H1 (cell line): ENCODE measurements at regions not wholly inside any gene's neighbourhood (a gene's known extent, or its start where the extent isn't known, plus 50 kb on each side); places are given as distances from the start of the nearest gene placed in this dataset.

Experiments used
- CTCF ChIA-PET: fragments of 300-600 bp; sonication (Branson Sonifier 250); formaldehyde crosslinking; loops from one replicate; lab custom pipeline; 2021; ENCODE audit not compliant: partially characterized antibody; lab: Charles Lee
- POLR2A ChIA-PET: fragments of 300-600 bp; sonication (Branson Sonifier 250); formaldehyde crosslinking; loops from one replicate; lab custom pipeline; 2021; ENCODE audit warnings: inconsistent platforms; ENCODE audit not compliant: partially characterized antibody; lab: Charles Lee
- DNase-seq, 2 experiments: peaks; one replicate each; pipeline versions ENCODE4 v3.0.0 to v3.0.0-alpha.2; 2010 to 2022; ENCODE audit warnings: low spot score in 2 of 2, low read depth in 1 of 2, mixed read lengths in 1 of 2
- FAIRE-seq: peaks from 2 replicates; lab custom pipeline; 2011; peaks lifted over from hg19 to GRCh38; lab: Jason Lieb, UNC
- H2AFZ ChIP-seq: 2 replicates; pipeline ENCODE4 v1.8.1; 2012; ENCODE audit warnings: low read length, inconsistent platforms
- H2AK5ac ChIP-seq: 2 replicates; pipeline ENCODE4 v1.6.1; 2013; ENCODE audit warnings: low read depth, low read length
- H2BK120ac ChIP-seq: replicated peaks from 2 replicates; pipeline ENCODE3; 2013; ENCODE audit warnings: low read depth, low read length, inconsistent platforms
- H2BK12ac ChIP-seq: 2 replicates; pipeline ENCODE4 v1.6.1; 2013; ENCODE audit warnings: low read depth, low read length
- H2BK15ac ChIP-seq: 2 replicates; pipeline ENCODE4 v1.6.1; 2013; ENCODE audit warnings: low read length
- H2BK20ac ChIP-seq: 2 replicates; pipeline ENCODE4 v1.6.1; 2013; ENCODE audit warnings: low read length
- H2BK5ac ChIP-seq: 2 replicates; pipeline ENCODE4 v1.6.1; 2013; ENCODE audit warnings: low read depth, low read length
- H3K14ac ChIP-seq: 2 replicates; pipeline ENCODE4 v1.6.1; 2013; ENCODE audit warnings: inconsistent platforms; ENCODE audit not compliant: insufficient read length
- H3K18ac ChIP-seq: 2 replicates; pipeline ENCODE4 v1.6.1; 2013; ENCODE audit warnings: low read length; ENCODE audit errors: extremely low read depth
- H3K23ac ChIP-seq: 2 replicates; pipeline ENCODE4 v1.6.1; 2013; ENCODE audit warnings: inconsistent platforms; ENCODE audit not compliant: insufficient read length
- H3K23me2 ChIP-seq: 2 replicates; pipeline ENCODE4 v1.6.1; 2013; ENCODE audit warnings: low read depth, low read length
- H3K27ac ChIP-seq: 2 replicates; pipeline ENCODE4 v1.6.1; 2011; ENCODE audit warnings: low read depth, low read length, inconsistent platforms
- H3K27me3 ChIP-seq, 4 experiments: replicated peaks in 1 of 4; 1 replicate in 1 of 4; 2 replicates in 3 of 4; pipeline versions ENCODE4 v1.6.1 to v1.8.1; 2011 to 2013; ENCODE audit warnings: low read length in 3 of 4, mild to moderate bottlenecking in 3 of 4, inconsistent platforms in 2 of 4, mixed read lengths in 2 of 4, moderate library complexity in 1 of 4; ENCODE audit not compliant: control insufficient read depth in 3 of 4, insufficient read depth in 3 of 4; ENCODE audit errors: extremely low read depth in 1 of 4
- H3K36me3 ChIP-seq, 4 experiments: 2 replicates each; pipeline versions ENCODE4 v1.6.1 to v1.8.1; 2011 to 2013; ENCODE audit warnings: mild to moderate bottlenecking in 4 of 4, low read length in 3 of 4, moderate library complexity in 2 of 4, control low read depth in 1 of 4, inconsistent platforms in 1 of 4; ENCODE audit not compliant: insufficient read depth in 4 of 4, control insufficient read depth in 2 of 4
- H3K4ac ChIP-seq: replicated peaks from 2 replicates; pipeline ENCODE3; 2013; ENCODE audit warnings: low read length, low read depth, mixed read lengths, inconsistent platforms; ENCODE audit not compliant: insufficient read length
- H3K4me1 ChIP-seq, 4 experiments: replicated peaks in 1 of 4; 1 replicate in 1 of 4; 2 replicates in 3 of 4; pipeline versions ENCODE4 v1.6.1 to v1.8.1; 2011 to 2013; ENCODE audit warnings: low read length in 3 of 4, inconsistent platforms in 2 of 4, mixed read lengths in 1 of 4; ENCODE audit not compliant: insufficient read depth in 4 of 4, control insufficient read depth in 3 of 4
- H3K4me2 ChIP-seq, 2 experiments: 2 replicates each; pipeline versions ENCODE4 v1.6.1 to v1.8.1; 2011 to 2013; ENCODE audit warnings: low read depth in 2 of 2, low read length in 2 of 2, control low read depth in 1 of 2, inconsistent platforms in 1 of 2, mild to moderate bottlenecking in 1 of 2; ENCODE audit not compliant: insufficient read depth in 1 of 2
- H3K4me3 ChIP-seq, 4 experiments: fragments of 200-600, 300-600 bp in 1 of 4; sonication (generic), shearing (Covaris generic), sonication (Bioruptor Twin) in 1 of 4; 2 replicates each; pipeline versions ENCODE4 v1.5.1 to v1.8.1; 2011 to 2016; ENCODE audit warnings: low read length in 4 of 4, low read depth in 3 of 4, control low read depth in 2 of 4, inconsistent platforms in 2 of 4, mild to moderate bottlenecking in 2 of 4, mixed read lengths in 1 of 4, moderate library complexity in 1 of 4; ENCODE audit not compliant: insufficient read depth in 2 of 4; ENCODE audit errors: extremely low read depth in 1 of 4
- H3K56ac ChIP-seq: replicated peaks from 2 replicates; pipeline ENCODE3; 2013; ENCODE audit warnings: low read depth, mild to moderate bottlenecking, mixed read lengths, low read length, inconsistent platforms; ENCODE audit not compliant: insufficient read length
- H3K79me1 ChIP-seq: 2 replicates; pipeline ENCODE4 v1.6.1; 2013; ENCODE audit warnings: low read depth, low read length, control low read depth
- H3K79me2 ChIP-seq, 2 experiments: 2 replicates each; pipeline versions ENCODE4 v1.6.1 to v1.8.1; 2012 to 2013; ENCODE audit warnings: low read length in 2 of 2, mild to moderate bottlenecking in 2 of 2, inconsistent platforms in 1 of 2; ENCODE audit not compliant: insufficient read depth in 2 of 2, control insufficient read depth in 1 of 2
- H3K9ac ChIP-seq, 4 experiments: replicated peaks in 1 of 4; 1 replicate in 1 of 4; 2 replicates in 3 of 4; pipeline versions ENCODE4 v1.6.1 to v1.8.1; 2011 to 2013; ENCODE audit warnings: low read depth in 3 of 4, low read length in 3 of 4, control low read depth in 2 of 4, mild to moderate bottlenecking in 2 of 4, moderate library complexity in 2 of 4, inconsistent platforms in 1 of 4; ENCODE audit errors: extremely low read depth in 1 of 4
- H3K9me3 ChIP-seq, 2 experiments: 2 replicates each; pipeline versions ENCODE4 v1.6.1 to v1.8.1; 2012 to 2013; ENCODE audit warnings: mild to moderate bottlenecking in 2 of 2, moderate library complexity in 2 of 2, control low read depth in 1 of 2, inconsistent platforms in 1 of 2, low read depth in 1 of 2, low read length in 1 of 2, mixed read lengths in 1 of 2; ENCODE audit not compliant: insufficient read depth in 2 of 2
- H4K20me1 ChIP-seq, 2 experiments: replicated peaks in 1 of 2; 2 replicates each; pipeline versions ENCODE3 to v1.8.1; 2011 to 2013; ENCODE audit warnings: inconsistent platforms in 2 of 2, low read length in 2 of 2, mild to moderate bottlenecking in 1 of 2; ENCODE audit not compliant: insufficient read depth in 2 of 2, control insufficient read depth in 1 of 2
- H4K5ac ChIP-seq: 2 replicates; pipeline ENCODE4 v1.6.1; 2013; ENCODE audit warnings: low read length, low read depth, mixed read lengths, inconsistent platforms; ENCODE audit not compliant: insufficient read length
- H4K8ac ChIP-seq: 2 replicates; pipeline ENCODE4 v1.8.0; 2013; ENCODE audit warnings: mild to moderate bottlenecking, moderate library complexity, low read length, inconsistent platforms; ENCODE audit not compliant: insufficient read depth; ENCODE audit errors: extremely low read depth
- H4K91ac ChIP-seq: replicated peaks from 2 replicates; pipeline ENCODE3; 2013; ENCODE audit warnings: low read length, mixed read lengths, inconsistent platforms; ENCODE audit not compliant: insufficient read length
- CHD2 ChIP-seq: IDR thresholded peaks from 2 replicates; pipeline ENCODE4 v1.6.1; 2012; ENCODE audit warnings: low read length, improper control_type of control experiment
- CREB1 ChIP-seq: IDR thresholded peaks from 2 replicates; pipeline ENCODE4 v1.6.1; 2012; ENCODE audit warnings: inconsistent platforms
- CTCF ChIP-seq, 3 experiments: IDR thresholded peaks; 1 replicate in 2 of 3; 2 replicates in 1 of 3; pipeline versions ENCODE4 v1.5.1 to v1.6.1; 2011; ENCODE audit warnings: low read length in 3 of 3, mild to moderate bottlenecking in 3 of 3, inconsistent platforms in 2 of 3, low read depth in 1 of 3, moderate library complexity in 1 of 3; ENCODE audit not compliant: insufficient read depth in 1 of 3; ENCODE audit errors: control extremely low read depth in 1 of 3
- EP300 ChIP-seq, 2 experiments: IDR thresholded peaks; 1 replicate in 1 of 2; 2 replicates in 1 of 2; pipeline ENCODE4 v1.6.1; 2011 to 2012; ENCODE audit warnings: low read depth in 2 of 2, low read length in 2 of 2, mild to moderate bottlenecking in 2 of 2, borderline replicate concordance in 1 of 2, inconsistent platforms in 1 of 2, moderate library complexity in 1 of 2
- KDM1A ChIP-seq: fragments of 200-600, 300-600 bp; sonication (generic); IDR thresholded peaks from 2 replicates; pipeline ENCODE4 v1.7.1; 2016; ENCODE audit warnings: mild to moderate bottlenecking, low read length, borderline replicate concordance
- NANOG ChIP-seq: IDR thresholded peaks from 2 replicates; pipeline ENCODE4 v1.6.1; 2011; ENCODE audit warnings: low read length, low read depth, mild to moderate bottlenecking, inconsistent platforms; ENCODE audit not compliant: insufficient read depth, poor library complexity, severe bottlenecking
- SIN3A ChIP-seq, 2 experiments: IDR thresholded peaks in 1 of 2; conservative IDR thresholded peaks in 1 of 2; 2 replicates each; pipeline ENCODE4 v1.6.1; 2011 to 2012; ENCODE audit warnings: low read length in 2 of 2, improper control_type of control experiment in 1 of 2, low read depth in 1 of 2, mild to moderate bottlenecking in 1 of 2
- SIX5 ChIP-seq: IDR thresholded peaks from 2 replicates; pipeline ENCODE4 v1.6.1; 2011; ENCODE audit warnings: mild to moderate bottlenecking, low read depth, low read length
- TAF7 ChIP-seq: optimal IDR thresholded peaks from 2 replicates; pipeline ENCODE3; 2011; ENCODE audit warnings: low read depth, mild to moderate bottlenecking, inconsistent platforms, low read length, moderate library complexity, borderline replicate concordance
- WGBS, 2 experiments: shearing (Covaris generic) in 1 of 2; methylation state at CpG; one replicate each; pipeline versions ENCODE4 v1.1.6 to v1.1.7; 2013 to 2015; ENCODE audit warnings: low lambda C conversion rate in 2 of 2, mixed read lengths in 2 of 2, inconsistent platforms in 1 of 2, low coverage in 1 of 2, missing lambda C conversion rate in 1 of 2; ENCODE audit not compliant: insufficient replicate concordance in 2 of 2, insufficient coverage in 1 of 2, insufficient read length in 1 of 2; ENCODE audit errors: extremely low coverage in 1 of 2, missing lambda C conversion rate in 1 of 2; 5-methylcytosine and 5-hydroxymethylcytosine counted together
- TF ChIP-seq, protein P1 (sequence below): IDR thresholded peaks from 2 replicates; pipeline ENCODE4 v1.6.1; 2011; ENCODE audit warnings: low read depth, mild to moderate bottlenecking, low read length; ENCODE audit not compliant: insufficient read depth

DNA sequence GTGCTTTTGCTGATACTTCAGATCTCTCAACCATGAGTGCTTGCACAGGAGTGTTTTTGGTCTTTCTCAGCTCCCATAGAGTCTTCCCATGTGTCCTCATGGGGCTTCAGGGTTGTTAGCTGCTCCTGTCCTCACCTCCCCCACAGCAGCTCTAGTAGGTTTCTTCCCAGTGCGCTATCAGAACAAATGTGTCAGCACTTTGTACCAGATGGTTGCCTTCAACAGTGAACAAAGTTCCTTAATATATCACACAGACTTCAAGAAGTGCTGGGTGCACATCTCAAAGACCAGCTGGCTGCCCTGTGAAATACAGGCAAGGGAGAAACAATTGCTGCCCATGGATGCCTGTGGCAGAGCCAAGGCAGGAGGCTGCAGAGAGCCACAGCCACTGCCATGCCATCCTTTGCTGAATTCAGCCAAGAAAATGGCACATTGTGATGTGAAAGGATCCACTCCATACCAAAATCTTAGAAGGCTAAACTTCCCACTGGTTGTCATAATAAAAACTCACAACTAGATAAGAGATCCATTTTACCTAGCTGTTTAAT lies 471.3 kb downstream of the C6orf118 start:
- ChIA-PET CTCF (no interaction called here), POLR2A (no interaction called here)
- TF ChIP-seq KDM1A (no peak), EP300 (IDR thresholded peaks at IDR 0.05; ENCODE audit: borderline replicate concordance in 1 of 2, low read depth in 2 of 2, low read length in 2 of 2) (no peak), CHD2 (no peak), SIN3A (conservative IDR thresholded peaks at IDR 0.05 in 1 of 2, IDR thresholded peaks at IDR 0.05 in 1 of 2; ENCODE audit: low read depth in 1 of 2, low read length in 2 of 2) (no peak), CREB1 (no peak), TAF7 (no peak), CTCF (IDR thresholded peaks at IDR 0.05; ENCODE audit: control extremely low read depth in 1 of 3, insufficient read depth in 1 of 3, low read depth in 1 of 3, low read length in 3 of 3) (no peak), NANOG (no peak), SIX5 (no peak)
- TF ChIP-seq, protein P1, sequence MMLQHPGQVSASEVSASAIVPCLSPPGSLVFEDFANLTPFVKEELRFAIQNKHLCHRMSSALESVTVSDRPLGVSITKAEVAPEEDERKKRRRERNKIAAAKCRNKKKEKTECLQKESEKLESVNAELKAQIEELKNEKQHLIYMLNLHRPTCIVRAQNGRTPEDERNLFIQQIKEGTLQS, result no peak
- Histone ChIP-seq H4K20me1 (no peaks in the 10 kb centered on the region), H2BK20ac (no peak overlapping the region), H4K8ac (no peak overlapping the region), H4K5ac (no peak overlapping the region), H3K23me2 (no peaks in the 10 kb centered on the region), H3K56ac (no peak overlapping the region), H3K4me3 (no peak overlapping the region), H2BK5ac (no peak overlapping the region), H3K36me3 (no peaks in the 10 kb centered on the region), H2AK5ac (no peak overlapping the region), H3K18ac (no peak overlapping the region), H3K23ac (no peak overlapping the region), H3K9ac (no peak overlapping the region), H3K14ac (no peak overlapping the region), H2BK15ac (no peak overlapping the region), H2BK120ac (no peak overlapping the region), H3K4ac (no peak overlapping the region), H4K91ac (no peak overlapping the region), H3K27ac (no peak overlapping the region), H3K9me3 (0 out of 4 replicates have a peak, but pooled peaks cover 0 to 3% of the 10 kb centered on the region in 2 experiments), H3K79me1 (no peaks in the 10 kb centered on the region), H2AFZ (no peak overlapping the region), H3K27me3 (no peaks in the 10 kb centered on the region), H2BK12ac (no peak overlapping the region), H3K4me1 (no peaks in the 10 kb centered on the region), H3K79me2 (no peaks in the 10 kb centered on the region), H3K4me2 (no peak overlapping the region)
- 95% methylated on average over 1 of the region's 1 CpG; no CpG with 5 or more reads in 1 of the 2 experiments for WGBS, 2 experiments
- no peak for FAIRE-seq
- DNase-seq, result no peak
